ENCODE measurements at regions not wholly inside any gene's neighbourhood (a gene's known extent, or its start where the extent isn't known, plus 50 kb on each side); places are given as distances from the start of the nearest gene placed in this dataset.

- Histone ChIP-seq H3K36me3 (no peaks in the 10 kb centered on the region), H3K4me1 (ENCODE audit: control insufficient read depth in 1 of 2, insufficient read depth in 1 of 2, low read depth in 1 of 2, low read length in 1 of 2) (no peaks in the 10 kb centered on the region), H3K4me3 (ENCODE audit: low read depth in 1 of 2, low read length in 1 of 2) (no peak overlapping the region), H3K27ac (no peak overlapping the region), H3K27me3 (no peaks in the 10 kb centered on the region), H3K9me3 (no peaks in the 10 kb centered on the region)
- TF ChIP-seq CTCF (IDR thresholded peaks at IDR 0.05) = no peak
These were observed 1086.6 kb upstream of the SORCS1 start for GRCh38 chr10:108250936-108251620.

GRCh38 chr10:108249940-108250339 lies 1085.4 kb upstream of the SORCS1 start:
- H3K36me3 ChIP-seq = no peaks in the 10 kb centered on the region
- H3K9me3 ChIP-seq = no peaks in the 10 kb centered on the region

GRCh38 chr10:108244443-108245228 lies 1080.1 kb upstream of the SORCS1 start:
- no peak for TF ChIP-seq CTCF (IDR thresholded peaks at IDR 0.05)
- H3K4me3 ChIP-seq (ENCODE audit: low read depth in 1 of 2, low read length in 1 of 2) = no peak overlapping the region
- H3K36me3 ChIP-seq = no peaks in the 10 kb centered on the region
- peaks cover 2% of the 10 kb centered on the region for H3K9me3 ChIP-seq
- H3K27ac ChIP-seq = no peak overlapping the region
- H3K4me1 ChIP-seq (ENCODE audit: control insufficient read depth in 1 of 2, insufficient read depth in 1 of 2, low read depth in 1 of 2, low read length in 1 of 2) = no peaks in the 10 kb centered on the region
- no peaks in the 10 kb centered on the region for H3K27me3 ChIP-seq

More at GRCh38 chr10:108249940-108250339, 1085.4 kb upstream of the SORCS1 start:
- Histone ChIP-seq H3K4me3 (ENCODE audit: low read depth in 1 of 2, low read length in 1 of 2) (no peak overlapping the region), H3K4me1 (ENCODE audit: control insufficient read depth in 1 of 2, insufficient read depth in 1 of 2, low read depth in 1 of 2, low read length in 1 of 2) (no peaks in the 10 kb centered on the region), H3K27ac (no peak overlapping the region), H3K27me3 (no peaks in the 10 kb centered on the region)
- no peak for TF ChIP-seq CTCF (IDR thresholded peaks at IDR 0.05)

GRCh38 chr10:108241166-108241565 lies 1076.7 kb upstream of the SORCS1 start:
- Histone ChIP-seq H3K9me3 (peaks cover 2% of the 10 kb centered on the region), H3K4me1 (ENCODE audit: control insufficient read depth in 1 of 2, insufficient read depth in 1 of 2, low read depth in 1 of 2, low read length in 1 of 2) (no peaks in the 10 kb centered on the region), H3K36me3 (no peaks in the 10 kb centered on the region), H3K27ac (no peak overlapping the region), H3K4me3 (ENCODE audit: low read depth in 1 of 2, low read length in 1 of 2) (no peak overlapping the region), H3K27me3 (no peaks in the 10 kb centered on the region)
- TF ChIP-seq CTCF (IDR thresholded peaks at IDR 0.05) = no peak

- Histone ChIP-seq H3K4me3 (ENCODE audit: low read depth in 1 of 2, low read length in 1 of 2) (no peak overlapping the region), H3K4me1 (ENCODE audit: control insufficient read depth in 1 of 2, insufficient read depth in 1 of 2, low read depth in 1 of 2, low read length in 1 of 2) (no peaks in the 10 kb centered on the region), H3K36me3 (no peaks in the 10 kb centered on the region), H3K27me3 (no peaks in the 10 kb centered on the region), H3K9me3 (no peaks in the 10 kb centered on the region), H3K27ac (no peak overlapping the region)
- no peak for TF ChIP-seq CTCF (IDR thresholded peaks at IDR 0.05)
These were observed 1073.8 kb upstream of the SORCS1 start for GRCh38 chr10:108238261-108238660.
